Ecto neural progenitor cell (in vitro differentiated cells): ENCODE measurements at regions not wholly inside any gene's neighbourhood (a gene's known extent, or its start where the extent isn't known, plus 50 kb on each side); places are given as distances from the start of the nearest gene placed in this dataset.
"Not testable (repeated sequence)": the region's sequence is repeated elsewhere in the genome, so short reads cannot be mapped to it uniquely, and the experiment has no call there.

Experiments
- DNase-seq: peaks from one replicate; pipeline ENCODE4 v3.0.0-alpha.2; 2018; ENCODE audit warnings: low spot score

DNA sequence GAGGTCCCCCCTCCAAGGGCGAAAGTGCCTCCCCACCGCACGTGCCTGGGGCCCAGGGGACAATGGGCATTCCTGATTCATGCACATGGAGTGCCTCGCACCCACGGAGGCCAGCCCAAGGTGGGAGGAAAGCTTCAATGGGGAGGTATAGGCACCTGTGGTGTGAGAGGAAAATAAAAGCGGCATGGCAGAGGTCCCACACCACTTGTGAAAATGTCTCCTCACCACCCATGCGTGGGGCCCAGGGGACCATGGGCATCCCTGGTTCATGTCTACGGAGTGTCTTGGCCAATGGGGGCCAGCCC lies 384.7 kb downstream of the ALG10 start:
- peak; percentile 21 for DNase-seq

DNA sequence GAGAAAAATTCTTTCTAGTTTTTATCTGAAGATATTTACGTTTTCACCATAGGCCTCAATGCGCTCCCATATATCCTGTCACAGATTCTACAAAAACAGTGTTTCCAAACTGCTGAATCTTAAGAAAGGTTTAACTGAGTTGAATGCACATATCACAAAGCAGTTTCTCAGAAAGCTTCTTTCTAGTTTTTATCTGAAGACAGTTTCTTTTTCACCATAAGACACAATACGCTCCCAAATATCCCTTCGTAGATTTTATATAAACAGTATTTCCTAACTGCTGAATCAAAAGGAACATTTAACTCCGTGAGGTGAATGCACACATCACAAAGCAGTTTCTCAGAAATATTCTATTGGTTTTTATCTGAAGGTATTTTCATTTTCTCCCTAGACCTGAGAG lies 385.5 kb downstream of the ALG10 start:
- DNase-seq, result no peak

DNA sequence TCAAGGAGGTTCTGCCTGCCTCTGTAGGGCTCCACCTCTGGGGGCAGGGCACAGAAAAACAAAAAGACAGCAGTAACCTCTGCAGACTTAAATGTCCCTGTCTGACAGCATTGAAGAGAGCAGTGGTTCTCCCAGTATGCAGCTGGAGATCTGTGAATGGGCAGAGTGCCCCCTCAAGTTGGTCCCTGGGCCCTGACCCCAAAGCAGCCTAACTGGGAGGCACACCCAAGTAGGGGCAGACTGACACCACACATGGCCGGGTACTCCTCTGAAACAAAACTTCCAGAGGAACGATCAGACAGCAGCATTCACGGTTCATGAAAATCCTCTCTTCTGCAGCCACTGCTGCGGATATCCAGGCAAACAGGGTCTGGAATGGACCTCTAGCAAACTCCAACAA lies 409.2 kb downstream of the ALG10 start:
- not testable (repeated sequence) for DNase-seq
